ENCODE measurements at regions not wholly inside any gene's neighbourhood (a gene's known extent, or its start where the extent isn't known, plus 50 kb on each side); places are given as distances from the start of the nearest gene placed in this dataset.

- no peak overlapping the region for H3K27ac Mint-ChIP-seq (ENCODE audit: unreplicated experiment)
- DNase-seq (ENCODE audit: low read depth, low spot score): no peak
- no peaks in the 10 kb centered on the region for H3K27me3 Mint-ChIP-seq (ENCODE audit: low read depth)
- TF ChIP-seq CTCF (conservative IDR thresholded peaks at IDR 0.05): no peak
- no peaks in the 10 kb centered on the region for H3K4me1 Mint-ChIP-seq
- peaks cover 28% of the 10 kb centered on the region for H3K9me3 Mint-ChIP-seq
- no peak overlapping the region for H3K4me3 Mint-ChIP-seq
- H3K36me3 Mint-ChIP-seq (ENCODE audit: low read depth): no peaks in the 10 kb centered on the region
Measured at GRCh38 chrX:81857192-81857591, 655.3 kb downstream of the SH3BGRL start.

GRCh38 chrX:81866873-81867272, 665.0 kb downstream of the SH3BGRL start:
- Mint-ChIP-seq H3K27me3 (ENCODE audit: low read depth) (no peaks in the 10 kb centered on the region), H3K4me1 (no peaks in the 10 kb centered on the region), H3K36me3 (ENCODE audit: low read depth) (peaks cover 6% of the 10 kb centered on the region), H3K4me3 (no peak overlapping the region), H3K9me3 (peaks cover 24% of the 10 kb centered on the region), H3K27ac (ENCODE audit: unreplicated experiment) (no peak overlapping the region)
- DNase-seq (ENCODE audit: low read depth, low spot score): no peak
- no peak for TF ChIP-seq CTCF (conservative IDR thresholded peaks at IDR 0.05)

DNA sequence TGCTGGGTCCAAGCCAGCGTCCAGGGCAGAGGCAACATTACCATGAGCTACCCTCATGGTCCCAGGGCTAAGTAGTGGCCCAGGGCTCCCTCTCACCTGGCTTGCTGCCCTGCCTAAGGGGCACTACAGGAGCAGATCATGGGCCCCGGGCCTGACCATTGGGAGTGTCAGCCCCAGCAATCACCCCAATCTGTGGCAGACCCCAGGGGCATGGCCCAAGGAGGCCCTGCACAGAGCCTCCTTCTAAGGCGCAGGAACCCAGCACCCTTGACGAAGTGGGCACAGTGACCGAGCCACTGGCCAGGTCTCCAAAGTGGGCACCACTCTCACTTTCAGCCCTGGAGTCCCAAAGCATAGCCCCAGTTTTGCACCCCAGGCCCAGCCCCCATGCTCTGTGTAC, 667.1 kb downstream of the SH3BGRL start:
- H3K4me1 Mint-ChIP-seq: no peaks in the 10 kb centered on the region
- peaks cover 6% of the 10 kb centered on the region for H3K36me3 Mint-ChIP-seq (ENCODE audit: low read depth)
- TF ChIP-seq CTCF (conservative IDR thresholded peaks at IDR 0.05): no peak
- peaks cover 18% of the 10 kb centered on the region for H3K9me3 Mint-ChIP-seq
- H3K4me3 Mint-ChIP-seq: no peak overlapping the region
- DNase-seq (ENCODE audit: low read depth, low spot score): no peak
- H3K27me3 Mint-ChIP-seq (ENCODE audit: low read depth): no peaks in the 10 kb centered on the region
- no peak overlapping the region for H3K27ac Mint-ChIP-seq (ENCODE audit: unreplicated experiment)

DNA sequence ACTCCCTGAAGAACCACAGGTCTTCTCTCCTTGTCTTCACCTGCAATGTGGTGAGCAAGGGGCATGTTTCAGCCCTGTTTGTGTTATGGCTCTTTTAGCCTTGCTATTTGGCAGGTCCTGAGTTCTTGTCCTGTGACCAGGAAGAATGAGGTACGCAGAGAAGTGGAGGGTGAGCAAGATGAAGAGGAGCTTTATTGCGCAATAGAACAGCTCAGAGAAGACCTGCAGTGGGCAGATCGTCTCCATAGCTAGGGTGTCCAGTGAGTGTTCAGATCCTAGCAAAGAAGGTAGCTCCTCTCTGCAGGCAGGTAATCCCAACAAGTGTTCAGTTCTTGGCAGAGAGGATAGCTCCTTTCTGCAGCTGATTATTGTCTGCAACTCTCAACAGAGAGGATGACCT, 672.9 kb downstream of the SH3BGRL start:
- H3K27me3 Mint-ChIP-seq (ENCODE audit: low read depth): no peaks in the 10 kb centered on the region
- H3K9me3 Mint-ChIP-seq: peaks cover 4% of the 10 kb centered on the region
- DNase-seq (ENCODE audit: low read depth, low spot score): no peak
- no peak overlapping the region for H3K27ac Mint-ChIP-seq (ENCODE audit: unreplicated experiment)
- no peak overlapping the region for H3K4me3 Mint-ChIP-seq
- H3K36me3 Mint-ChIP-seq (ENCODE audit: low read depth): peaks cover 5% of the 10 kb centered on the region
- no peak for TF ChIP-seq CTCF (conservative IDR thresholded peaks at IDR 0.05)
- H3K4me1 Mint-ChIP-seq: no peaks in the 10 kb centered on the region

DNA sequence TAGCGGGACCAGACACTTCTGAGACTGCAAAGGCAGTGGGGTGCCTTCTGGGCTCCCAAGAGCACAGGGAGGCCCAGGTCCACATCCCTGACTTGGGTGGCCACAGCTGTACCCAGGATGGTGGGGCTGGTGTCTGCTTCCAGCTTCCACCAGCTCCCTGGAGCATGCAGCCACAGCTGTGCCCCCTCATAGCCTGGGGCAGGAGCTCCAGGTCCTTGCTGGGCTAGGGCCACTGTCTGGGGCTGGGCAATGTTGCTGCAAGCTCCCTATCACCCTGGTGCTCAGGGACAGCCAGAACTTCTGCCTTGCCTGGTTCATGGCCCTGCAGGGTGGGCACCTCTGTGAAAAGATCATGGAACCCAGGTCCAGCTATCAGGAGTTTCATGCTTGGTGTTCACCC, 673.9 kb downstream of the SH3BGRL start:
- TF ChIP-seq CTCF (conservative IDR thresholded peaks at IDR 0.05): no peak
- Mint-ChIP-seq H3K4me3 (no peak overlapping the region), H3K27ac (ENCODE audit: unreplicated experiment) (no peak overlapping the region), H3K4me1 (no peaks in the 10 kb centered on the region), H3K9me3 (peaks cover 7% of the 10 kb centered on the region), H3K36me3 (ENCODE audit: low read depth) (peaks cover 3% of the 10 kb centered on the region), H3K27me3 (ENCODE audit: low read depth) (no peaks in the 10 kb centered on the region)
- DNase-seq (ENCODE audit: low read depth, low spot score): no peak

- DNase-seq (ENCODE audit: low read depth, low spot score): no peak
- TF ChIP-seq CTCF (conservative IDR thresholded peaks at IDR 0.05): no peak
- Mint-ChIP-seq H3K36me3 (ENCODE audit: low read depth) (peaks cover 3% of the 10 kb centered on the region), H3K27me3 (ENCODE audit: low read depth) (no peaks in the 10 kb centered on the region), H3K9me3 (peaks cover 7% of the 10 kb centered on the region), H3K4me3 (no peak overlapping the region), H3K4me1 (no peaks in the 10 kb centered on the region), H3K27ac (ENCODE audit: unreplicated experiment) (no peak overlapping the region)
Measured at GRCh38 chrX:81876437-81876836, 674.5 kb downstream of the SH3BGRL start.

Measured in neural crest cell (in vitro differentiated cells).